ENCODE measurements at regions not wholly inside any gene's neighbourhood (a gene's known extent, or its start where the extent isn't known, plus 50 kb on each side); places are given as distances from the start of the nearest gene placed in this dataset.

GRCh38 chr4:57211131-57211530 lies 100.9 kb upstream of the IGFBP7 start:
- H3K4me1 ChIP-seq, result no peaks in the 10 kb centered on the region
- no peak for DNase-seq (ENCODE audit: low spot score in 2 of 2)
- no peaks in the 10 kb centered on the region for H3K9me3 ChIP-seq
- TF ChIP-seq POLR2AphosphoS5 (IDR thresholded peaks at IDR 0.05) (no peak), POLR2A (IDR thresholded peaks at IDR 0.05) (no peak), EP300 (IDR thresholded peaks at IDR 0.05) (no peak)
- TF ChIP-seq, protein P1, sequence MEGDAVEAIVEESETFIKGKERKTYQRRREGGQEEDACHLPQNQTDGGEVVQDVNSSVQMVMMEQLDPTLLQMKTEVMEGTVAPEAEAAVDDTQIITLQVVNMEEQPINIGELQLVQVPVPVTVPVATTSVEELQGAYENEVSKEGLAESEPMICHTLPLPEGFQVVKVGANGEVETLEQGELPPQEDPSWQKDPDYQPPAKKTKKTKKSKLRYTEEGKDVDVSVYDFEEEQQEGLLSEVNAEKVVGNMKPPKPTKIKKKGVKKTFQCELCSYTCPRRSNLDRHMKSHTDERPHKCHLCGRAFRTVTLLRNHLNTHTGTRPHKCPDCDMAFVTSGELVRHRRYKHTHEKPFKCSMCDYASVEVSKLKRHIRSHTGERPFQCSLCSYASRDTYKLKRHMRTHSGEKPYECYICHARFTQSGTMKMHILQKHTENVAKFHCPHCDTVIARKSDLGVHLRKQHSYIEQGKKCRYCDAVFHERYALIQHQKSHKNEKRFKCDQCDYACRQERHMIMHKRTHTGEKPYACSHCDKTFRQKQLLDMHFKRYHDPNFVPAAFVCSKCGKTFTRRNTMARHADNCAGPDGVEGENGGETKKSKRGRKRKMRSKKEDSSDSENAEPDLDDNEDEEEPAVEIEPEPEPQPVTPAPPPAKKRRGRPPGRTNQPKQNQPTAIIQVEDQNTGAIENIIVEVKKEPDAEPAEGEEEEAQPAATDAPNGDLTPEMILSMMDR (IDR thresholded peaks at IDR 0.05), result no peak
- no peak overlapping the region for H3K4me3 ChIP-seq
- no peaks in the 10 kb centered on the region for H3K27me3 ChIP-seq
- H3K36me3 ChIP-seq, result no peaks in the 10 kb centered on the region
- 91% methylated on average over 5 of the region's 5 CpGs for WGBS
- H3K27ac ChIP-seq, result no peak overlapping the region

DNA sequence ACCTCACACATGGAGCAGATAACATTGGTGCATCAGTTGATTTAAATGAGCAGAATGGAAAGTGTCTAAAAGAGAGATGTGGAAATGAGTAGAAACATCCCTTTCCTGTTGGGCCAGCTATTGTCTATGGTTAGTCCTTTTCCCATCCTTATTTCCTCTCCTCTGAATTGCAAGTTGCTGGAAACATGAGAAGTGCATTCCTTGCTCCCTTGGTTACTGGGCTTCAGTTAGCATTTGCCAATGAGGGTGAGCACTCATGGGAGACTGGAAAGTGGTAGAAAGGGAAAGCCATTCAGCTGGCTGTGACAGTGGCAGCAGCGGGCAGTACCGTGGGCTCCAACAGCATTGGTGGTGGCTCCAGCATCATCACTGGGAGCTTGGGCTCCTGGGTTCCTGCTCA lies 96.0 kb upstream of the IGFBP7 start:
- whole genome bisulfite sequencing, result 100% methylated on average over 2 of the region's 2 CpGs
- TF ChIP-seq EP300 (IDR thresholded peaks at IDR 0.05) (no peak), POLR2AphosphoS5 (IDR thresholded peaks at IDR 0.05) (no peak), POLR2A (IDR thresholded peaks at IDR 0.05) (no peak)
- TF ChIP-seq, protein P1 (IDR thresholded peaks at IDR 0.05), result no peak
- H3K4me1 ChIP-seq, result no peaks in the 10 kb centered on the region
- no peaks in the 10 kb centered on the region for H3K9me3 ChIP-seq
- H3K27ac ChIP-seq, result no peak overlapping the region
- no peaks in the 10 kb centered on the region for H3K36me3 ChIP-seq
- H3K27me3 ChIP-seq, result no peaks in the 10 kb centered on the region
- no peak for DNase-seq (ENCODE audit: low spot score in 2 of 2)
- no peak overlapping the region for H3K4me3 ChIP-seq

GRCh38 chr4:57205580-57205979 lies 95.4 kb upstream of the IGFBP7 start:
- no peak overlapping the region for H3K4me3 ChIP-seq
- no peak for DNase-seq (ENCODE audit: low spot score in 2 of 2)
- TF ChIP-seq POLR2A (IDR thresholded peaks at IDR 0.05), result no peak
- TF ChIP-seq, protein P1 (IDR thresholded peaks at IDR 0.05), result no peak
- no peak for TF ChIP-seq EP300 (IDR thresholded peaks at IDR 0.05)
- no peaks in the 10 kb centered on the region for H3K36me3 ChIP-seq
- H3K4me1 ChIP-seq, result no peaks in the 10 kb centered on the region
- H3K27ac ChIP-seq, result no peak overlapping the region
- H3K27me3 ChIP-seq, result no peaks in the 10 kb centered on the region
- no peaks in the 10 kb centered on the region for H3K9me3 ChIP-seq
- WGBS, result 75% methylated on average over 1 of the region's 1 CpG

GRCh38 chr4:57200799-57201327 lies 90.7 kb upstream of the IGFBP7 start:
- DNase-seq (ENCODE audit: low spot score in 2 of 2), result no peak
- no peaks in the 10 kb centered on the region for H3K9me3 ChIP-seq
- H3K27ac ChIP-seq, result no peak overlapping the region
- TF ChIP-seq, protein P1 (IDR thresholded peaks at IDR 0.05), result no peak
- TF ChIP-seq POLR2AphosphoS5 (IDR thresholded peaks at IDR 0.05), result no peak
- no peak for TF ChIP-seq EP300 (IDR thresholded peaks at IDR 0.05)
- no peak for TF ChIP-seq POLR2A (IDR thresholded peaks at IDR 0.05)
- no peak overlapping the region for H3K4me3 ChIP-seq
- no peaks in the 10 kb centered on the region for H3K4me1 ChIP-seq
- WGBS, result 51% methylated on average over 7 of the region's 7 CpGs
- no peaks in the 10 kb centered on the region for H3K36me3 ChIP-seq
- H3K27me3 ChIP-seq, result no peaks in the 10 kb centered on the region

GRCh38 chr4:57199267-57199666 lies 89.1 kb upstream of the IGFBP7 start:
- Histone ChIP-seq H3K27me3 (peaks cover 5% of the 10 kb centered on the region), H3K4me3 (no peak overlapping the region), H3K36me3 (no peaks in the 10 kb centered on the region), H3K4me1 (no peaks in the 10 kb centered on the region), H3K27ac (no peak overlapping the region), H3K9me3 (no peaks in the 10 kb centered on the region)
- 73% methylated on average over 5 of the region's 5 CpGs for WGBS
- TF ChIP-seq POLR2A (IDR thresholded peaks at IDR 0.05) (no peak), EP300 (IDR thresholded peaks at IDR 0.05) (no peak), POLR2AphosphoS5 (IDR thresholded peaks at IDR 0.05) (no peak)
- TF ChIP-seq, protein P1 (IDR thresholded peaks at IDR 0.05), result no peak
- no peak for DNase-seq (ENCODE audit: low spot score in 2 of 2)

Measured in suprapubic skin (tissue), 4 donors.